ENCODE measurements at regions not wholly inside any gene's neighbourhood (a gene's known extent, or its start where the extent isn't known, plus 50 kb on each side); places are given as distances from the start of the nearest gene placed in this dataset.
A peak's percentile ranks its signal among the peaks of the same experiment; 100 is the strongest.

GRCh38 chr5:3355126-3355525, 240.5 kb upstream of the IRX1 start:
- no peak overlapping the region for H3K4me3 ChIP-seq
- TF ChIP-seq CTCF (IDR thresholded peaks at IDR 0.05) = no peak
- H3K36me3 ChIP-seq = no peaks in the 10 kb centered on the region
- intact Hi-C loops (cut with DNase I) = no loop called here
- H3K9me3 ChIP-seq = no peaks in the 10 kb centered on the region
- H3K27me3 ChIP-seq = no peaks in the 10 kb centered on the region
- no peak for DNase-seq (ENCODE audit: low spot score in 2 of 2)
- H3K4me1 ChIP-seq = no peaks in the 10 kb centered on the region
- no peak overlapping the region for H3K27ac ChIP-seq

GRCh38 chr5:3354606-3355005, 241.0 kb upstream of the IRX1 start:
- H3K4me1 ChIP-seq = no peaks in the 10 kb centered on the region
- intact Hi-C loops (cut with DNase I) = no loop called here
- H3K27me3 ChIP-seq = no peaks in the 10 kb centered on the region
- no peak overlapping the region for H3K27ac ChIP-seq
- H3K9me3 ChIP-seq = no peaks in the 10 kb centered on the region
- H3K36me3 ChIP-seq = no peaks in the 10 kb centered on the region
- H3K4me3 ChIP-seq = no peak overlapping the region
- TF ChIP-seq CTCF (IDR thresholded peaks at IDR 0.05) = no peak
- DNase-seq (ENCODE audit: low spot score in 2 of 2) = peak in 1 of 2 donors; percentile 50

- DNase-seq (ENCODE audit: low spot score in 2 of 2) = no peak
- H3K4me3 ChIP-seq = no peak overlapping the region
- H3K4me1 ChIP-seq = no peaks in the 10 kb centered on the region
- intact Hi-C loops (cut with DNase I) = no loop called here
- no peak for TF ChIP-seq CTCF (IDR thresholded peaks at IDR 0.05)
- H3K36me3 ChIP-seq = no peaks in the 10 kb centered on the region
- no peak overlapping the region for H3K27ac ChIP-seq
- no peaks in the 10 kb centered on the region for H3K27me3 ChIP-seq
- no peaks in the 10 kb centered on the region for H3K9me3 ChIP-seq
These were observed 242.1 kb upstream of the IRX1 start for GRCh38 chr5:3353561-3353960.

- intact Hi-C loops (cut with DNase I) = no loop called here
- no peak overlapping the region for H3K4me3 ChIP-seq
- no peaks in the 10 kb centered on the region for H3K4me1 ChIP-seq
- H3K27ac ChIP-seq = no peak overlapping the region
- H3K9me3 ChIP-seq = no peaks in the 10 kb centered on the region
- H3K27me3 ChIP-seq = no peaks in the 10 kb centered on the region
- no peaks in the 10 kb centered on the region for H3K36me3 ChIP-seq
- no peak for DNase-seq (ENCODE audit: low spot score in 2 of 2)
- TF ChIP-seq CTCF (IDR thresholded peaks at IDR 0.05) = no peak
These were observed 242.9 kb upstream of the IRX1 start for GRCh38 chr5:3352711-3353110.

- Histone ChIP-seq H3K27me3 (no peaks in the 10 kb centered on the region), H3K27ac (no peak overlapping the region), H3K4me1 (no peaks in the 10 kb centered on the region), H3K36me3 (no peaks in the 10 kb centered on the region), H3K9me3 (no peaks in the 10 kb centered on the region), H3K4me3 (no peak overlapping the region)
- intact Hi-C loops (cut with DNase I) = no loop called here
- DNase-seq (ENCODE audit: low spot score in 2 of 2) = peak in 1 of 2 donors; percentile 48
- TF ChIP-seq CTCF (IDR thresholded peaks at IDR 0.05) = no peak
These were observed 243.8 kb upstream of the IRX1 start for GRCh38 chr5:3351581-3352442.

Measured in ascending aorta (tissue), 2 donors.